HepG2 (cell line): ENCODE measurements at regions not wholly inside any gene's neighbourhood (a gene's known extent, or its start where the extent isn't known, plus 50 kb on each side); places are given as distances from the start of the nearest gene placed in this dataset.

Source experiments
- ARID5B ChIP-seq: IDR thresholded peaks from 2 replicates; pipeline ENCODE4 v1.4.0; 2020; ENCODE audit warnings: mild to moderate bottlenecking, missing genetic modification reagents
- ETV5 ChIP-seq: IDR thresholded peaks from 2 replicates; pipeline ENCODE4 v1.6.1; 2018; ENCODE audit warnings: missing biosample characterization, missing genetic modification reagents, inconsistent platforms, borderline replicate concordance
- HNF4G ChIP-seq, 2 experiments: sonication (generic) in 1 of 2; formaldehyde crosslinking in 1 of 2; IDR thresholded peaks; 2 replicates each; pipeline versions ENCODE4 v1.4.0 to v1.6.1; 2011 to 2020; ENCODE audit warnings: borderline replicate concordance in 2 of 2, low read depth in 2 of 2, mild to moderate bottlenecking in 2 of 2, low read length in 1 of 2, missing genetic modification reagents in 1 of 2, moderate library complexity in 1 of 2
- KDM4B ChIP-seq: sonication (generic); formaldehyde crosslinking; IDR thresholded peaks from 2 replicates; pipeline ENCODE4 v1.4.0; 2020; ENCODE audit warnings: missing genetic modification reagents
- KMT2B ChIP-seq: IDR thresholded peaks from 2 replicates; pipeline ENCODE4 v1.6.1; 2016; ENCODE audit warnings: missing genetic modification reagents, missing compliant biosample characterization
- MAX ChIP-seq: IDR thresholded peaks from 2 replicates; pipeline ENCODE4 v1.6.1; 2012; ENCODE audit warnings: inconsistent platforms
- NFIB ChIP-seq: sonication (generic); formaldehyde crosslinking; IDR thresholded peaks from 2 replicates; pipeline ENCODE4 v1.9.0; 2021; ENCODE audit warnings: missing genetic modification reagents, mild to moderate bottlenecking, borderline replicate concordance
- NR2F6 ChIP-seq, 2 experiments: IDR thresholded peaks; 2 replicates each; pipeline ENCODE4 v1.6.1; 2016; ENCODE audit warnings: antibody characterized with exemption in 1 of 2, mild to moderate bottlenecking in 1 of 2
- PHF8 ChIP-seq: sonication (generic); formaldehyde crosslinking; IDR thresholded peaks from 2 replicates; pipeline ENCODE4 v1.5.0; 2020; ENCODE audit warnings: missing genetic modification reagents
- POGZ ChIP-seq: sonication (generic); formaldehyde crosslinking; IDR thresholded peaks from 2 replicates; pipeline ENCODE4 v1.4.0; 2020; ENCODE audit warnings: mild to moderate bottlenecking, missing genetic modification reagents
- RXRB ChIP-seq: IDR thresholded peaks from 2 replicates; pipeline ENCODE4 v1.6.1; 2016; ENCODE audit warnings: borderline replicate concordance, missing genetic modification reagents, missing compliant biosample characterization
- SP4 ChIP-seq: sonication (generic); formaldehyde crosslinking; IDR thresholded peaks from 2 replicates; pipeline ENCODE4 v1.8.1; 2023; ENCODE audit warnings: mild to moderate bottlenecking, missing genetic modification reagents
- TBX2 ChIP-seq: sonication (generic); formaldehyde crosslinking; IDR thresholded peaks from 2 replicates; pipeline ENCODE4 v1.5.0; 2020; ENCODE audit warnings: missing genetic modification reagents, mild to moderate bottlenecking, borderline replicate concordance
- THAP8 ChIP-seq: sonication (generic); formaldehyde crosslinking; IDR thresholded peaks from 2 replicates; pipeline ENCODE4 v1.5.1; 2020; ENCODE audit warnings: missing genetic modification reagents, mild to moderate bottlenecking, borderline replicate concordance
- ZBTB43 ChIP-seq: sonication (generic); formaldehyde crosslinking; conservative IDR thresholded peaks from 2 replicates; pipeline ENCODE4 v1.4.0; 2020; ENCODE audit warnings: missing genetic modification reagents
- ZNF17 ChIP-seq: sonication (generic); formaldehyde crosslinking; IDR thresholded peaks from 2 replicates; pipeline ENCODE4 v1.5.0; 2020; ENCODE audit warnings: mild to moderate bottlenecking, missing genetic modification reagents
- ZNF180 ChIP-seq: sonication (generic); formaldehyde crosslinking; IDR thresholded peaks from 2 replicates; pipeline ENCODE4 v1.4.0; 2020; ENCODE audit warnings: low read depth, missing genetic modification reagents, borderline replicate concordance
- ZNF235 ChIP-seq: sonication (generic); formaldehyde crosslinking; IDR thresholded peaks from 2 replicates; pipeline ENCODE4 v1.8.1; 2023; ENCODE audit warnings: mild to moderate bottlenecking, missing genetic modification reagents, borderline replicate concordance
- ZNF367 ChIP-seq: sonication (generic); formaldehyde crosslinking; IDR thresholded peaks from 2 replicates; pipeline ENCODE4 v1.4.0; 2020; ENCODE audit warnings: missing genetic modification reagents, borderline replicate concordance
- ZNF607 ChIP-seq: sonication (generic); formaldehyde crosslinking; IDR thresholded peaks from 2 replicates; pipeline ENCODE4 v1.5.1; 2020; ENCODE audit warnings: missing genetic modification reagents, mild to moderate bottlenecking, borderline replicate concordance
- ZNF772 ChIP-seq: sonication (generic); formaldehyde crosslinking; IDR thresholded peaks from 2 replicates; pipeline ENCODE4 v1.5.0; 2020; ENCODE audit warnings: mild to moderate bottlenecking, missing genetic modification reagents
- ZXDC ChIP-seq: sonication (generic); formaldehyde crosslinking; IDR thresholded peaks from 2 replicates; pipeline ENCODE4 v1.5.0; 2020; ENCODE audit warnings: mild to moderate bottlenecking, missing genetic modification reagents

GRCh38 chr12:93317227-93317626 is 60.5 kb upstream of the NUDT4 start (continued):
- peak; percentile 79 for TF ChIP-seq ARID5B (CRISPR knock-in tag)
- 0 out of 2 replicates have a peak, but pooled peaks have one; percentile 23 for TF ChIP-seq ZNF772 (CRISPR knock-in tag)
- no peak for TF ChIP-seq SP4 (CRISPR knock-in tag)
- 0 out of 2 replicates have a peak, but pooled peaks have one; percentile 45 for TF ChIP-seq RXRB
- TF ChIP-seq ZNF235: no peak
- TF ChIP-seq ZNF180 (CRISPR knock-in tag): no peak
- no peak for TF ChIP-seq ZNF367
- no peak for TF ChIP-seq ZNF17 (CRISPR knock-in tag)
- no peak for TF ChIP-seq ZNF607
- no peak for TF ChIP-seq ZXDC
- no peak for TF ChIP-seq NFIB (CRISPR knock-in tag)
- TF ChIP-seq PHF8 (CRISPR knock-in tag): no peak
- 0 out of 2 replicates have a peak, but pooled peaks have one; percentile 63 for TF ChIP-seq ZBTB43 (CRISPR knock-in tag)
- peak; percentile 71; the same call in 1 of the 2 replicates for TF ChIP-seq ETV5 (CRISPR knock-in tag)
- TF ChIP-seq MAX: peak; percentile 81
- TF ChIP-seq KMT2B (CRISPR knock-in tag): 0 out of 2 replicates have a peak, but pooled peaks have one; percentile 43
- peak; percentile 62 for TF ChIP-seq TBX2 (CRISPR knock-in tag)
- TF ChIP-seq THAP8 (CRISPR knock-in tag): no peak
- TF ChIP-seq POGZ (CRISPR knock-in tag): 0 out of 2 replicates have a peak, but pooled peaks have one; percentile 46
- TF ChIP-seq KDM4B (CRISPR knock-in tag): no peak
- TF ChIP-seq HNF4G (IDR thresholded peaks at IDR 0.05; ENCODE audit: borderline replicate concordance, low read depth, low read length): peak; percentile 32; the same call in 1 of the 2 replicates
- no peak for TF ChIP-seq HNF4G (CRISPR knock-in tag; IDR thresholded peaks at IDR 0.05; ENCODE audit: borderline replicate concordance, low read depth)
- no peak for TF ChIP-seq NR2F6 (IDR thresholded peaks at IDR 0.05)
- TF ChIP-seq NR2F6 (CRISPR knock-in tag; IDR thresholded peaks at IDR 0.05): peak; percentile 69
